ENCODE measurements at regions not wholly inside any gene's neighbourhood (a gene's known extent, or its start where the extent isn't known, plus 50 kb on each side); places are given as distances from the start of the nearest gene placed in this dataset.
"Not testable (repeated sequence)": the region's sequence is repeated elsewhere in the genome, so short reads cannot be mapped to it uniquely, and the experiment has no call there.

DNA sequence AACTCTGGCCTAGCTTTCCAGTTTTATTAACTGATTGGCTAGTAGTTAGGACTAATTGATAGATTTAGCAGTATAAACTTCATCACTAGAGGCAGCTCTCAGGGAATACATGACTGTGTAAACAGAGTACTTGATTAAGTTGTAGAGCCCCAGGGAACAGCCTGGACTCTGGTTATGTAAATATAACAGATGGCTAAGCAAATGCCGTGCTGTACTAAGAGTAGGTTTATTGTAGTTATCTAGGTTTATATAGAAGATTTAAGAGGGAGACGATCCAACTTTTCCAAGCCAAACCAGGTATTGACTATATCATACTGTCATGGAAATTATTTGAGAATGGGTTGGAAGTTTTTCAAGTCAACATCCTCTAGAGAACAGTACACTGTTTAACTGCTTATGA is 463.4 kb upstream of the GRID2 start:
- no peak for DNase-seq

- DNase-seq = no peak
Observed at GRCh38 chr4:91846233-91846632, 457.5 kb upstream of the GRID2 start.

GRCh38 chr4:91851456-91851855 is 452.3 kb upstream of the GRID2 start:
- no peak for DNase-seq

GRCh38 chr4:91887926-91888325 is 415.8 kb upstream of the GRID2 start:
- DNase-seq = no peak

GRCh38 chr4:91891217-91891616 is 412.5 kb upstream of the GRID2 start:
- not testable (repeated sequence) for DNase-seq

- DNase-seq = no peak
Observed at GRCh38 chr4:91894006-91894405, 409.8 kb upstream of the GRID2 start.

DNA sequence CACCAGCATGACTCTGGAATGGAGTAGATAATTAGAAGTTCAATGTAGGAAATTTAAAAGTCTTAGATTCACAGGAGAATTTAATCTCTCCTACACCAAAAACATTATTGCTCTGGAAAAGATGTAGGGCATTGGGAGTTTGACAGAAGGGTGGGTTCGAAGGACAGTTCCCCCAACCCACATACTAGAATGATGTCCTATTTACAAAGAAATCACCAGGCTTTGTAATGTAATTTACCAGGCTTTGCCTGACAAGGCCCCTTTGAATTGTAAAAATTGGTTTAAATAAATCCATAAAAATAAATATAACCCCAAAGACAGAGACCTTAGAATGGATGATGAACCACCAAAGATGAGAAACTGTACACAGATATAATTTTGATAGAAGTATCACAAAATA is 399.2 kb upstream of the GRID2 start:
- DNase-seq = no peak

- no peak for DNase-seq
Observed at GRCh38 chr4:91909963-91910362, 393.8 kb upstream of the GRID2 start.

GRCh38 chr4:91914176-91914804 is 389.5 kb upstream of the GRID2 start:
- DNase-seq = no peak

GRCh38 chr4:91916219-91916618 is 387.5 kb upstream of the GRID2 start:
- no peak for DNase-seq

DNA sequence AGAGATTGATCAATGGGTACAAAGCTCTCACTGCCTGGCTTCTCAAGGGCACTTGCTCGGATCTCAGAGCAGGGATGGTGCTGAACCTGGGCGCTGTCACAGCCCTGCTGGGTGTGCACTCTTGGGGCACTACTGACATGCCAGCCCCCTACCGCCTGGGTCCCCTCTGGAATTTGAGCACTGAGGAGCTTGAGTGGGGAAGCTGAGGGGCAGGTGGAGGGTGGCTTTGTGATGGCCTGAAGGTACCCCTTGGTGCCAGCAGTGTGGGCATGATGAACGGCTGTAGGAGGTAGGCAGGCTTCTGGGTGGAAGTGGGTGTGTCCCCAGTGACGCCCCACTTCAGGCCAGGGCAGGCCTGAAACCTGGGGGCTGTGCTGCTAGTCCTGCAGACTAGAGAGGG is 379.1 kb upstream of the GRID2 start:
- no peak for DNase-seq

- no peak for DNase-seq
Observed at GRCh38 chr4:91935217-91935616, 368.5 kb upstream of the GRID2 start.

GRCh38 chr4:91936311-91936710 is 367.5 kb upstream of the GRID2 start:
- DNase-seq = no peak

- DNase-seq = no peak
Observed at GRCh38 chr4:91957963-91958362, 345.8 kb upstream of the GRID2 start.

DNA sequence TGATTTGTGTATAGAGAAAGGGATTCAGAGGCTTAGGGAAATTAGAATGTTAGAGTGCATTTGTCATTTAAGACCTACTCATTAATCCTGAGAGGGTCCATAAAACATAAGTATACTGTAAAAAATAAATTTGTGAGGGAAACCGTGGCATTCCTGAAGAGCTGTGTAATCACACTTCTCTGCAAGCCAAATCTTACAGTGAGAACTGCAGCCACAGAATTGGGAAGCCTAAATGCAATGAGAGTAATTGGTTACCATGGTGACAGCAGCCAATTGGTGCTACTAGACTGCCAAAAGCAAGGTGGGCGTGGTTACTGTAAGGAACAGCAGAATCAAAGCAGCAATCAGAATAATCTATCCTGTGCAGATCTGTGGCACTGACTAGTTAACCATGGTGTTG is 345.2 kb upstream of the GRID2 start:
- no peak for DNase-seq

DNA sequence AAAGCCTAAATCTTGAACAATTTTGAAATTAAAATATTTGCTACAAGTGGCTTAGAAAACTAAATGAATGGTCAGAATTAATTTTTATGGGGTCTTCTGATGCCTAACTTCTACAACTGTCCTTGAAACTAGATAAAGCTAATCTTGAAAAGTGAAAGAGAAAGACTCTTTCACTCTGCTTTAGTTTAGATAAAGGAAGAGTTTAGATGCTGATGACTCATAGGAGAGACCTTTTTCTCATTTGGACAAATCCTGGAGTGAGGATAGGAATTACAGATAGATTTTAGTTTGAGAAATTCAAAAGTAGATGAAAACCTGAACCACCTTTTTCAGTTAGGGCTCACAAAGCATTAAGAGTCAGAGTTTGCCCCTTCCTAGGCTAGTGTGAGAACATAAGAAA is 342.3 kb upstream of the GRID2 start:
- DNase-seq = no peak

GRCh38 chr4:91963486-91963885 is 340.3 kb upstream of the GRID2 start:
- no peak for DNase-seq

GRCh38 chr4:91965166-91965565 is 338.6 kb upstream of the GRID2 start:
- no peak for DNase-seq

DNA sequence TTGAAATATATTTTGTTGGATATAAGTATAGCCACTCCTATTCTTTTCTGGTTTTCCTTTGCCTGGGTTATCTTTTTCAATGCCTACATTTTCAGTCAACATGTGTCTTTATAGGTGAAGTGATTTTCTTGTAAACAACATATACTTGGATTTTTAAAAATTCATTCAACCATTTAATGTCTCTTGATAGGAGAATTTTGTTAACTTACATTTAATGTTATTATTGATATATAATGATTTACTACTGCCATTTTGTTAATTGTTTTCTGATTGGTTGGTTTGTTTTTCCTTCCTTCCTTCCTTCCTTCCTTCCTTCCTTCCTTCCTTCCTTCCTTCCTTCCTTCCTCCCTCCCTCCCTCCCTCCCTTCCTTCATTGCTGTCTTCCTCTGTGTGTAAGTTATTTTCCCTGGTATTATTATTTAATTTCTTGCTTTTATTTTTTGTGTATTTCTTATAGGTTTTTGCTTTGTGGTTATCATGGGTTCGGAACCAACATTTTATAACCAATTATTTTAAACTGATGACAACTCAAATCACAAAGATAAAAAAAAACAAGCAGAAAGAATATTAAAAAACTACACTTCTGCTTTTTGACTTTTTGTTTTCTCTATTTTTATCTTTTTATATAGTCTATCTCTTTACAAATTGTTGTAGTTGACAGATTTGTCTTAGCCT is 330.1 kb upstream of the GRID2 start:
- no peak for DNase-seq

DNA sequence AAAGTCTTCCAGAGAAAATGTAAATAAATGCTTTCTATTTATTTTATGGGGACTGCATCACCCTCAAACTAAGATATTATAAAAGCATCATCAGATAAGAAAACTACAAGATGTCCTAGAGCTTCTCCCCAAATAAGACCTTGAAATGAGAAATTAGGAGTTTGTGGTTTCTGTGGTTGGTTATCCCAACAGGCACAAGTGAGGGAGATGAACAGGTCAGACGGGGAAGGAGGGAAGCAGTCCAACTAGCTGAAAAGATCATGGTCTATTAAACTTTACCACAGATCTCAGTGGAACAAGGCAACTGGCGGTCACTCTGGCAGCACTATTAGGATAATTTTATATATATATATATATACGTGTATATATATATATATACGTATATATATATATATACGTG is 319.3 kb upstream of the GRID2 start:
- DNase-seq = no peak

DNA sequence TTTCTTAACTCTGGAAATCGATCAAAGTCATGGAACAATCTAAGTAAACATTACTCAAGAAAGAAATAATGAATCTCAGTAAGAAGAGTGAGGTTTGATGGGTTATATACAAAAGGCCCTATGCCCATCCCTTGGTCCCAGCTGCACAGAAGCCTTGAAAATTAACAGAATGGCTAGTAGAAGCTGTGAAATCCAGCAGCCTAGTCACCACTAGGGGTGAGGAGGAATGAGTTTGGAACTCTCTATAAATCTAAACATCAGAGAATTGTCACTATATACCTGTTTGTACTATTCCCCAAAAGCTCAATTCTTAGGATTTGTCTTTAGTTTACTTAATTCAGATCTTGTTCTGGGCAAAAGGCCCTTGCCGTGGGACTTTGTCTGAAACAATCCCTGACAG is 313.9 kb upstream of the GRID2 start:
- no peak for DNase-seq

GRCh38 chr4:91990726-91991125 is 313.0 kb upstream of the GRID2 start:
- DNase-seq = no peak

DNA sequence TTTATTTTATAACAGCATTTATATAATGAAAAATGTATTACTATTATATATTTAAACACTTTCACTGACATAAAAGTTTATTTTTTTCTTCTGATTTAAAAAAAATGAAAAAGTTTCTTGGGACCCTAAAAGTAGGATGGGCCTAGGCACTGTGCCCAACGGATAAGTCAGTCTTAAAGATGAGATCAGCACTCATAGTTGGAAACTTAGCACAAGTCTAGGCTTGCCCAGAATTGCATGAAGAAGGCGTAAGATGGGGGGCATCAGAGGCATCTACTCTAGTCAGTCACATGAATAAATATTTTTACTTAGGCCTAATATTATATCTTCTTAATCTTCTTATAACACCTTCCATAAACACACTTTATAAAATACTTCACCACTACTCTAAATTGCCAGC is 306.7 kb upstream of the GRID2 start:
- no peak for DNase-seq

- no peak for DNase-seq
Observed at GRCh38 chr4:92012899-92013867, 290.6 kb upstream of the GRID2 start.
